ENCODE measurements at regions not wholly inside any gene's neighbourhood (a gene's known extent, or its start where the extent isn't known, plus 50 kb on each side); places are given as distances from the start of the nearest gene placed in this dataset.
"Not testable (repeated sequence)": the region's sequence is repeated elsewhere in the genome, so short reads cannot be mapped to it uniquely, and the experiment has no call there.

DNA sequence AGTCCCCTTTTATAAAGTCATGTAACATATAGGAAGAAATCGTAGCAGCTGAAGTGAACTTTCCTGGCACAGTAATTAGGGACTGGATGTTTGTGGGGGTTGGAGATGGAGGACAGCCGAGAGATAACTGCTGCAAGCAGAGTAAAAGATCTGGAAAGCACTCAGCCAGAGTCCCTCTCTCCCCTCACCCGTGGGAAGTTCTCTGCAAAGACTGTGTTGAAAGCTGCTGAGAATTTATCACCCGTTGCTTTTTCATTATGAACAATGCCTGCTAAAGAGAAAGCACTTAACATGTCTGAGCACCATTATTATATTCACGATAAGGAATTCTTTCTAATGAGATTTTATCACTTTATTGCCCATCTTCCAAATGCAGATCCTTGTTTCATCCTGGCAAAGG, 248.8 kb downstream of the SHOX2 start:
- DNase-seq: no peak
- Histone ChIP-seq H3K27me3 (no peaks in the 10 kb centered on the region), H3K27ac (no peak overlapping the region), H3K4me3 (replicated peaks in 1 of 3) (no peak overlapping the region), H3K4me1 (no peaks in the 10 kb centered on the region), H3K9me3 (no peaks in the 10 kb centered on the region), H3K36me3 (no peaks in the 10 kb centered on the region)
- TF ChIP-seq, protein P1, sequence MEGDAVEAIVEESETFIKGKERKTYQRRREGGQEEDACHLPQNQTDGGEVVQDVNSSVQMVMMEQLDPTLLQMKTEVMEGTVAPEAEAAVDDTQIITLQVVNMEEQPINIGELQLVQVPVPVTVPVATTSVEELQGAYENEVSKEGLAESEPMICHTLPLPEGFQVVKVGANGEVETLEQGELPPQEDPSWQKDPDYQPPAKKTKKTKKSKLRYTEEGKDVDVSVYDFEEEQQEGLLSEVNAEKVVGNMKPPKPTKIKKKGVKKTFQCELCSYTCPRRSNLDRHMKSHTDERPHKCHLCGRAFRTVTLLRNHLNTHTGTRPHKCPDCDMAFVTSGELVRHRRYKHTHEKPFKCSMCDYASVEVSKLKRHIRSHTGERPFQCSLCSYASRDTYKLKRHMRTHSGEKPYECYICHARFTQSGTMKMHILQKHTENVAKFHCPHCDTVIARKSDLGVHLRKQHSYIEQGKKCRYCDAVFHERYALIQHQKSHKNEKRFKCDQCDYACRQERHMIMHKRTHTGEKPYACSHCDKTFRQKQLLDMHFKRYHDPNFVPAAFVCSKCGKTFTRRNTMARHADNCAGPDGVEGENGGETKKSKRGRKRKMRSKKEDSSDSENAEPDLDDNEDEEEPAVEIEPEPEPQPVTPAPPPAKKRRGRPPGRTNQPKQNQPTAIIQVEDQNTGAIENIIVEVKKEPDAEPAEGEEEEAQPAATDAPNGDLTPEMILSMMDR (IDR thresholded peaks at IDR 0.05): no peak
- TF ChIP-seq POLR2A (IDR thresholded peaks at IDR 0.05): no peak
- intact Hi-C loops (cut with DNase I): no loop called here
- 39 to 49% methylated on average over 5 of the region's 5 CpGs for WGBS, 2 donors

DNA sequence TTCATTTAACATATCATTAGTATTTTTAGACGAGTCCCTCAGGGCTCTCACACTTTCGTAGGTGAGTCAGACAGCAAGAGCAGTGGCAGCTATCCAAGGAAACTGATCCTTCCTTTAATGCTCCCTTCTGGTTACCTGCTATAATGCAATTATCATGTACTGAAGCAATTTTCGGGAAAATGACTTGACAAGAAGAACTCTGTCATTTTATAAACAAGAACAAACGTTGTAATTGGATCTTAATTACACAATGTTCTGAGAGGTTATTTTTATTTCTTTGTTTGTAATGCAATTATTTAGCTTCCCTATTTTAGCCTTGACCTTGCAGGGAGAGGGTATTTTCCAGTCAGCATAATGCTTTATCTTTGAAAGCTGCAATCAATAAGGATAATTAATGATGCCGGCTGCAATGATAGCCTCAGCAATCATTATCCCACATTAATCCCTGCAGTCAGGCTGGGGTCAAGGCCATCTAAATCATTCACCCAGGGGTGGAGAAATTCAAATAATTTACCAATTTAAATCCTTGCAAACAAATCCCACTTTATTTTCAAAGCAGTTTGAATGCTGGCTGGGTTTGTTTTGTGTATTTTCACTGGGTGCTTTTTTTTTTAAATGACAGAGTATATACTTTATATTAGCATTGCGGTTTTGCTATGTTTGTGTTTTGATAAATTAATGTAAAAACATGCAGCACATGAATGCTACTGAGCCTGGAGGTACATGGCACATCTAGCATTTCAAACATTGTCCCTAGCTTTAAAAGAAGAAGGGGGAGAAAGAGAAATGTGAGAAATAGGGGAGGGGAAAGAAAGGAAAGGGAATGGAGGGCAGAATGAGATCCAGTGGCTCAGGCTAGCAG, 249.9 kb downstream of the SHOX2 start:
- no peaks in the 10 kb centered on the region for H3K36me3 ChIP-seq
- TF ChIP-seq POLR2A (IDR thresholded peaks at IDR 0.05): no peak
- TF ChIP-seq, protein P1 (IDR thresholded peaks at IDR 0.05): no peak
- intact Hi-C loops (cut with DNase I): no loop called here
- H3K4me1 ChIP-seq: no peaks in the 10 kb centered on the region
- no peaks in the 10 kb centered on the region for H3K9me3 ChIP-seq
- no peak overlapping the region for H3K27ac ChIP-seq
- H3K4me3 ChIP-seq (replicated peaks in 1 of 3): no peak overlapping the region
- no peaks in the 10 kb centered on the region for H3K27me3 ChIP-seq
- WGBS, 2 donors: 66% methylated on average over 6 of the region's 6 CpGs
- DNase-seq: no peak

DNA sequence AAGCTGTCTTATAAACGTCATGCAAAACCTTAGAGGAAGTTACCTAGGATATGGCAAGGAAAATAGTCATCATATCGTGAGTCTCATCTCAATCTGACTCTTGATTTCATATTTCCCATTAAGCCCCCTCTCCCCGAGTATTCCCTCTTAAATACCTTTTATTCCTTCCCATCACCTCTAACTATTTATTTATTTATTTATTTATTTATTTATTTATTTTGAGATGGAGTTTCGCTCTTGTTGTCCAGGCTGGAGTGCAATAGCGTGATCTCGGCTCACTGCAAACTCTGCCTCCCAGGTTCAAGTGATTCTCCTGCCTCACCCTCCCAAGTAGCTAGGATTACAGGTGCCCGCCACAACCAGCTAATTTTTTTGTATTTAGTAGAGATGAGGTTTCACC, 260.4 kb downstream of the SHOX2 start:
- H3K36me3 ChIP-seq; intact Hi-C loops (cut with DNase I); H3K27ac ChIP-seq; H3K4me1 ChIP-seq; DNase-seq; H3K27me3 ChIP-seq; H3K9me3 ChIP-seq; H3K4me3 ChIP-seq (replicated peaks in 1 of 3): not testable (repeated sequence)
- WGBS, 2 donors: 88 to 89% methylated on average over 7 of the region's 7 CpGs

DNA sequence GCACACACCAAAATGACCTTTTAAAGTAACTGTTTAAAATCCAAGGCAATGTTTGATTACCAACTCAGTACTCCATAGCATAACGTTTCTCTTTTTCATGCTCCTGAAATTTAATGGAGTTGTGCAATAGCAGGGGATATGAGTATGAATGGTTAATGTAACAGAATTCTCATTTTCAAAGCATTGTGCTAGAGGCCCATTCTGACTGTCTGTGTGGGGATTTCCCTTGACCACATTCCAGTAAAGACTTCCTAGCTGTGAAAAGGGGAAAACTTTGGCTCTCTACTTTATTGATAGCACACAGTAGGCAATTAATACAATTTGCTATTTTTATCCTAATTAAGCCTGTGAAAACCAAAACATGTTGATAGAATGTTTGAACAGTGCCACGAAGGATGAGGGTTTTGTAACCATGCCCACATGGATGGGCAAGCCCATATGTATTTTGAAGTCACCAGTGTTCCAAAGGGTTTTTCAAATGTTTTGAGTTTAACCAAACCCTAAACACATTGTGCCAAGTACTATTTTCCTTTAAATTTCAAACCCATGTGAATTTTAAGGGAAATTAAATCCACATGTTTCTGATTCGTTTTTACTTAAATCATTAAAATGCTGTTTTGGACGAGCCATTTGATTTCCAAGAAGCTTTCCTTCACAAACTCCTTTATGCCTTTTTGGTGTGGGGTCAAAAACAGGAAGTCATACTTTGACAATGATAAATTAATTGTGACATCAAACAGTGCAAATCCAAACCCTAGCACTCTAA, 261.2 kb downstream of the SHOX2 start:
- no peak for TF ChIP-seq POLR2A (IDR thresholded peaks at IDR 0.05)
- TF ChIP-seq, protein P1 (IDR thresholded peaks at IDR 0.05): no peak
- Histone ChIP-seq H3K27me3 (no peaks in the 10 kb centered on the region), H3K36me3 (no peaks in the 10 kb centered on the region), H3K4me1 (no peaks in the 10 kb centered on the region), H3K4me3 (replicated peaks in 1 of 3) (no peak overlapping the region), H3K27ac (no peak overlapping the region), H3K9me3 (no peaks in the 10 kb centered on the region)
- DNase-seq: no peak
- intact Hi-C loops (cut with DNase I): no loop called here
- 51 to 66% methylated on average over 4 of the region's 4 CpGs for WGBS, 2 donors

DNA sequence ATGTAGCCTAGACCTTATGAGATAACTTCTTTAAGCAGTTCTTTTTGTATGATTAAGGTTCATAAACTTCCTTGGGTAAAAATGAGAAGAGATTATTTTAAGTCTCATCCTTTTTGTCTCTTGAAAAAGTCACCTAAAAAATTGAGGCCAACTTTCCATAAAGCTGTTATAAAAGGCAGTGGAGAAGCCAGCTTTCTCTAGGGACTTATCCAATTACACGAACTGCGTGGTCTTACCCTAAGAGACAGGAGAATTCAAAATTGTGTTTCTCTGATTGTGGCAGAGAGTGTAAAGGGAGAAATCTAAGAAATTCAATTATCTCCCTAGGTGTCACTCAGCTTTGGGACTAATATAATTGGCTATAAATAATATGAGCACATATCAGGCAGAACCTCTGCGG, 262.0 kb downstream of the SHOX2 start:
- H3K27me3 ChIP-seq: no peaks in the 10 kb centered on the region
- 75 to 83% methylated on average over 3 of the region's 3 CpGs for WGBS, 2 donors
- no peak overlapping the region for H3K4me3 ChIP-seq (replicated peaks in 1 of 3)
- no peaks in the 10 kb centered on the region for H3K4me1 ChIP-seq
- H3K36me3 ChIP-seq: no peaks in the 10 kb centered on the region
- TF ChIP-seq, protein P1 (IDR thresholded peaks at IDR 0.05): no peak
- no peak for TF ChIP-seq POLR2A (IDR thresholded peaks at IDR 0.05)
- H3K9me3 ChIP-seq: no peaks in the 10 kb centered on the region
- intact Hi-C loops (cut with DNase I): no loop called here
- no peak overlapping the region for H3K27ac ChIP-seq
- DNase-seq: no peak
